NCI-H187 (cell line): ENCODE measurements at regions not wholly inside any gene's neighbourhood (a gene's known extent, or its start where the extent isn't known, plus 50 kb on each side); places are given as distances from the start of the nearest gene placed in this dataset.
"Not testable (repeated sequence)": the region's sequence is repeated elsewhere in the genome, so short reads cannot be mapped to it uniquely, and the experiment has no call there.

ENCODE experiments used
- DNase-seq, 2 experiments: peaks; one replicate each; lab custom pipeline; 2025; lab: John Stamatoyannopoulos, UW

GRCh38 chr11:15657264-15657663, 542.5 kb downstream of the INSC start:
- no peak for DNase-seq

- DNase-seq, result no peak
Measured at GRCh38 chr11:15660496-15660895, 545.8 kb downstream of the INSC start.

GRCh38 chr11:15662285-15662684, 547.6 kb downstream of the INSC start:
- DNase-seq, result no peak

- peak; percentile 82 to 84 for DNase-seq
Measured at GRCh38 chr11:15663777-15664218, 549.1 kb downstream of the INSC start.

- DNase-seq, result no peak
Measured at GRCh38 chr11:15665368-15665871, 550.7 kb downstream of the INSC start.

DNA sequence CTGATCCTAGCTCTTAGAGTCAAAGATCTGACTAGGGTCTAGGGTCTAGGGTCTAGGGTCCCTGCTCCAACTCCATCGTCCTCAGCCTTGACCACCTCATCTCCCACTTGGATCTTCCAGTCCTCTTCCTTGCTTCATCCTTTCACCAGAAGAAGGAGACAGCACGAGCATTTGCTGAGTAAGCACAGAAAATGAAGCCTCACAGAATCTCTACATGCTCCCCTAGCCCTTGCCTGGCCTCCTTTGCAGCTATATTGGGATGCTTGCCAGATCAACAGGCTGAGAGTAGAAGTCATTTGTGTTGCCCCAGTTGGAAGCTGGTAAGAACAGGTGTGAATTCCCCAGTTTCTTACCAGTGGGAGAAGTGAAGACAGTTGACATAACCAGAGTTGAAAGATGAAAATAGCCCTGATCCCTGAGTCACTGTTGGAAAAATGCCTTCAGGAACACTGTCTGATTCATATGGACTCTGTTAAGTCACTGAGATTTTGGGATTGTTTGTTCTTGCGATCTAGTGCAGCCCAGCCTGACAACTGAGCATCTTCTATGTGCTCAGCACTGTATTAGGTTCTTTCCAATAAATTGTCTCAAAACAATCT, 552.5 kb downstream of the INSC start:
- DNase-seq, result no peak

DNA sequence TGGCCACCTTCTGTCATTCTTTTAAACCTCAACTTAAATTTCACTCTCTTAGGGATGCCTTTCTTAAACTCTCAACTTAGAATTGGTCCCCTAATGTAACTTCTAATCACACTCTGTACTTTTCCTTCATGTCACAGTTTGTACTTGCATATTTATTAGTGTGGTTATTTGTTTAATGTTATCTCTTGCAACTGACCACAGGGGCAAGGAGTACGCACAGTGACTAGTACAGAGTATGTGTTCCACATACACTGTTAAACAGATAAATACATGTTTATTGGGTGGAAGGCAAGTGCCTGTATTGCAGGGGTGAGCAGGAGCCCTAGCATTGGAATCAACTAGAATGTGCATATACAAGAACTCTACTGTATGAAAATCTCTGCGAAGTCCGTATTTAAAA, 554.0 kb downstream of the INSC start:
- DNase-seq, result no peak

DNA sequence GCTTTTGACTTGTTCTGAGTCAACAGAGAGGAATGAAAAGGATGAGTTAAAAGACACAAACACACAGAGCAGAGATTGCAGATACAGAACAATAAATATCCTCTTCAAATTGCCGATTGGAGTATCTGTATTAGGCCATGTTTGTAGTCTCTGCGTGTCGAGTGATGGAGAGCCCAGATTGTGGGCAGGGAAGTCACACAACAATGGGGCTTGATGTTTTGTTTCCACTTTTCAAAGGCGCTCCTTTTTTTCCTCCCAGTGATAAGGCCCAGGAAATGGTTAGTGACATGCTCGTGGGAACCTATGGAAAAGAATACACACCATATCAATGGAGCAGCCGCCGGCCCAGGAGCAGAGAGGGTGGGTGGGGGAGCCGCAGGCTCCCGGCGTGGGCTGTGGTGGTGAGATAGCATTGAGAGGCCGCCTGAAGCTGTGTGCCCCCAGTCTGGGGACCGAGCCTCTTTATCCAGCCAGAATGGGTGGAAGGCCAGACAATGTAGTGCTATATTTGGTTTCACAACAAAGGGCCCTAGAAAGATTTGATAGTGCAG, 555.9 kb downstream of the INSC start:
- no peak for DNase-seq

GRCh38 chr11:15671216-15671615, 556.5 kb downstream of the INSC start:
- DNase-seq, result no peak

DNA sequence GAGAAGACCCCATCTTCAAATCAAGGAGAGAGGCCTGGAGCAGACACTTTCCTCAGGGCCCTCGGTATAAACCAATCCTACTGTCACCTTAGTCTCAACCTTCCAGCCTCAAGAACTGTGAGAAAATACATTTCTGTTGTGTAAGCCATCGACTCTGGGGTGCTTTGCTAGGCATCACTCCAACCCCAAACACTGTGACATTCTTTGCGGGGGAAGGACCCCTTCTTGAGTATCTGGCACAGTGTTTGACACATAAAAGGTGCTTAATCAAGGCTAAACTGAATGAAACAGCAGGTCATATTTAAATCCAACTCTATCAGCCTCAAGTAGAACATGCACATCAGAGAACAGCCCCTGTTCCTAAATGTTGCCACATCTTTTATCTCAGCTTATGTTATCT, 558.1 kb downstream of the INSC start:
- no peak for DNase-seq

GRCh38 chr11:15673408-15673831, 558.7 kb downstream of the INSC start:
- DNase-seq, result peak; percentile 63 to 65

DNA sequence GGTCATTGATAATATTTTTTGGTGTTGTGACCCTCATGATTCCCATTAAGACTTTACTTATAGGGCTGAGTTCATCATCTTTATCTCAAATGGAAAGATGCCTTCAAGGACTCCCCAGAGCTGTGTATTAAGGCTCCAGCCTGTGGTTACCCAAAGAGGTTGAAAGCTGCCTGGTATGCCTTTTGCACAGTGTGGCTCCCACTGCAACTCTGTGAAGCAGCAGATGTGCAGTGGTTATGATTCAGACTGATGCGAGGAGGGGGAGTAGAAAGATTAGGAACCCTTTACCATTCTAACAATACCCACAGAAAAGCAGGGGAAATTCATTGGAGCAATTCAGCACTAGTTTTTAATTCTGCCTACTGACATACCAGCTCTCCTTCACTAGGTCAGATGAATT, 560.0 kb downstream of the INSC start:
- DNase-seq, result no peak

GRCh38 chr11:15675683-15676082, 561.0 kb downstream of the INSC start:
- DNase-seq, result no peak

GRCh38 chr11:15677181-15677580, 562.5 kb downstream of the INSC start:
- DNase-seq, result no peak

DNA sequence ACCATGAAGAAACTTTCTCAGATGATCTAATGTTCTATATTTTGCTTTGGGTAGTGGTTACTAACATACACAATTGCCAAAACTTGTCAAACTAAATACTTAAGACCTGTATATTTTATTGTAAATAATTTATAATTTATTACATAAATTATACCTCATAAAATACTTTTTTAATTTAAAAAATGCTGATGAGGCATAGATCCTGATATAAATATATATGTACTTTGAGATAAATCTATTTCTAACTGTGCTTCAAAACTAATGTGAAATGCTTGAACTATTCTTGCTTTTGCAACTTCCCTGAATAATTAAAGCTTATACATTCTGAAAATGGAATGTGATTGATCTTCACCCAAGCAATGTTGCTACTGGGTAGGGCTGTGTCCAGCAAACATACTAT, 568.8 kb downstream of the INSC start:
- no peak for DNase-seq

GRCh38 chr11:15685306-15685705, 570.6 kb downstream of the INSC start:
- DNase-seq, result peak in 1 of 2 experiments; percentile 42

DNA sequence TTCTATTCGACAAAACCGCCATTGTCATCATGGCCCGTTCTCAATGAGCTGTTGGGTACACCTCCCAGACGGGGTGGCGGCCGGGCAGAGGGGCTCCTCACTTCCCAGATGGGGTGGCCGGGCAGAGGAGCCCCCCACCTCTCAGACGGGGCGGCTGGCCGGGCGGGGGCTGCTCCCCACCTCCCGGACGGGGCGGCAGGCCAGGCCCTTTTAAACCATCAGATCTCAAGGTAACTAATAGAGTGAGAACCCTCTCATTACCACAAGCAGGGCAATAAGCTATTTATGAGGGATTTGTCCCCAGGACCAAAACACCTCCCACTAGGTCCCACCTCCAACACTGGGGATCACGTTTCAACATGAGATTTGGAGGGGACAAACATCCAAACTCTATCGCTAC, 571.5 kb downstream of the INSC start:
- not testable (repeated sequence) for DNase-seq

DNA sequence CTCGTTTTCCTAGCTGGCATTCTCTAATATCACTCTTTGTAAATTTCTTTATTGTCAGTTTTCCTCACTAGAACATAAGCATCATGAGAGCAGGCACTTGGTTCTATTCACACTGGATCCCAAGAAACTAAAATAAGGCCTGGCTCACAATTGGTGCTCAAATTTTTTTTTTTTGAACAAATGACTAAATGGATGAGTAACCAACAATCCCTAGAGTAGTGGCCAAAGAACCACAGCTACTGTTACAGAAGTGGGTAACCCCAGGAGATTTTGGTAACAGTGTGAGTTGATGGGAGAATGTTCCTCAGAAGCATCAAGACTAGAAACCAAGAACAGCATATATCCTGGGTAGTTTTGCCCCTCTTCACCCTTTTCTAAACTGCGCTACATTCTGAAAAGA, 572.6 kb downstream of the INSC start:
- DNase-seq, result no peak

- no peak for DNase-seq
Measured at GRCh38 chr11:15688351-15688792, 573.6 kb downstream of the INSC start.

DNA sequence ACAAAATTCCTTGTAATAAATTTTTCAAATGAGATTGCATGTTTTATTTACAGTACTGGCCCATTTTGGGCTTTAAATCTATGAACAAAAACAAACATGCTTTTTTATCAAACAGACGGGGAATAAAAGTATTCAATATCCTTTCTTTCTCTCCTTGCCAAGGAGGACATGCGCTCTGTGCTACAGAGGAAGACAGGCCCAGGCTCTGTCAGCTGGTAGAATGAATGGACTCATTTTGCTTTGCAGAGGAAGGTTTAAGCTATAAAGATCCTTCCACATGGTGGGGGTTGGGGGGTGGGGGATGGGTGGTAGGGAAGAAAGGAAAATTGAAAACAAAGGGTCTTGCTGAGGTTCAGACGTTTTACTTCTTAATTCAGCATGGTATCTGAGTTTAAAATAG, 575.6 kb downstream of the INSC start:
- DNase-seq, result no peak

- no peak for DNase-seq
Measured at GRCh38 chr11:15692739-15693138, 578.0 kb downstream of the INSC start.

- DNase-seq, result peak; percentile 75 to 81
Measured at GRCh38 chr11:15695096-15695721, 580.5 kb downstream of the INSC start.

DNA sequence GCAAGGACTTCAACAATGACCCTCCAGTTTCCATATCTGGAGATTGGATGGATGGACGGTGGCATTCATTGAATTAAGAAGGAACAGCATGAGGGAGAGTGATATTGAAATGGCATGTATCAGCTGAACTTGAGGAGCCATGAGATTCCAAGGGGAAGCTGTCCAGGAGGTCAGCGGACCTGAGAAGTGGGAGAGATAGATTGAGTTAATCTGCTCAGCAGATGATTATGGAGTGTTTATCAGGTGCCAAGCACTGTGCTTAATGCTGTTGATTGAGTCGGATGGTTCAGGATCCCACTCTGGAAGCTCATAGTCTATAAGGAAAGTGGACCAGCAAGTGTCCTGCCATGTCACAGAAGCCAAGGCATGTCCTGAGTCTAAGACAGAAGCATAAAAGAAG, 581.3 kb downstream of the INSC start:
- DNase-seq, result no peak
